ENCODE measurements at regions not wholly inside any gene's neighbourhood (a gene's known extent, or its start where the extent isn't known, plus 50 kb on each side); places are given as distances from the start of the nearest gene placed in this dataset.

- no peak for TF ChIP-seq POLR2A (IDR thresholded peaks at IDR 0.05; ENCODE audit: low read depth, low read length)
- no peak for TF ChIP-seq JUN (IDR thresholded peaks at IDR 0.05; ENCODE audit: borderline replicate concordance, insufficient read depth, insufficient read length, low read depth)
- TF ChIP-seq, protein P1, sequence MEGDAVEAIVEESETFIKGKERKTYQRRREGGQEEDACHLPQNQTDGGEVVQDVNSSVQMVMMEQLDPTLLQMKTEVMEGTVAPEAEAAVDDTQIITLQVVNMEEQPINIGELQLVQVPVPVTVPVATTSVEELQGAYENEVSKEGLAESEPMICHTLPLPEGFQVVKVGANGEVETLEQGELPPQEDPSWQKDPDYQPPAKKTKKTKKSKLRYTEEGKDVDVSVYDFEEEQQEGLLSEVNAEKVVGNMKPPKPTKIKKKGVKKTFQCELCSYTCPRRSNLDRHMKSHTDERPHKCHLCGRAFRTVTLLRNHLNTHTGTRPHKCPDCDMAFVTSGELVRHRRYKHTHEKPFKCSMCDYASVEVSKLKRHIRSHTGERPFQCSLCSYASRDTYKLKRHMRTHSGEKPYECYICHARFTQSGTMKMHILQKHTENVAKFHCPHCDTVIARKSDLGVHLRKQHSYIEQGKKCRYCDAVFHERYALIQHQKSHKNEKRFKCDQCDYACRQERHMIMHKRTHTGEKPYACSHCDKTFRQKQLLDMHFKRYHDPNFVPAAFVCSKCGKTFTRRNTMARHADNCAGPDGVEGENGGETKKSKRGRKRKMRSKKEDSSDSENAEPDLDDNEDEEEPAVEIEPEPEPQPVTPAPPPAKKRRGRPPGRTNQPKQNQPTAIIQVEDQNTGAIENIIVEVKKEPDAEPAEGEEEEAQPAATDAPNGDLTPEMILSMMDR (IDR thresholded peaks at IDR 0.05; ENCODE audit: extremely low read depth in 1 of 2, insufficient read depth in 1 of 2, low read depth in 1 of 2, low read length in 2 of 2): no peak
- TF ChIP-seq EZH2 (IDR thresholded peaks at IDR 0.05; ENCODE audit: borderline replicate concordance, low read depth, low read length, severe bottlenecking): no peak
- TF ChIP-seq POLR2AphosphoS5 (IDR thresholded peaks at IDR 0.05; ENCODE audit: insufficient read depth, low read depth, low read length): no peak
- TF ChIP-seq MAX (IDR thresholded peaks at IDR 0.05; ENCODE audit: insufficient read depth, insufficient read length): no peak
- TF ChIP-seq GATA2 (IDR thresholded peaks at IDR 0.05; ENCODE audit: insufficient read depth, insufficient read length, low read depth, low read length): no peak
- no peak for TF ChIP-seq FOS (IDR thresholded peaks at IDR 0.05; ENCODE audit: borderline replicate concordance, insufficient read depth, low read length)
Observed at GRCh38 chr1:38336961-38337360, 290.4 kb upstream of the POU3F1 start.
